NCI-H2029 (cell line): ENCODE measurements at regions not wholly inside any gene's neighbourhood (a gene's known extent, or its start where the extent isn't known, plus 50 kb on each side); places are given as distances from the start of the nearest gene placed in this dataset.
"Not testable (repeated sequence)": the region's sequence is repeated elsewhere in the genome, so short reads cannot be mapped to it uniquely, and the experiment has no call there.

Experiments
- DNase-seq: peaks from one replicate; lab custom pipeline; 2025; lab: John Stamatoyannopoulos, UW

DNA sequence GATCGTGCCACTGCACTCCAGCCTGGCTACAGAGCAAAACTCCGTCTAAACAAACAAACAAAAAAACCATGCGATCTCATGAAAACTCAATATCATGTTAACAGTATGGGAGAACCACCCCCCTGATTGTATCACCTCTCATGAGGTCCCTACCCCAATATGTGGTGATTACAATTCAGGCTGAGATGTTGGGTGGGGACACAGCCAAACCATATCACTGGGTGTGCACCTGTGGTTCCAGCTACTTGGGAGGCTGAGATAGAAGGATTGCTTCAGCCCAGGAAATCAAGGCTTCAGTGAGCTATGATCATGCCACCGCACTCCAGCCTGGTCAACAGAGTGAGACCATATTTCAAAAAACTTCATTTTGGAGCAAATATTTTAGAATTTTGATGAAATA lies 1094.7 kb upstream of the CDH8 start:
- DNase-seq, result no peak

DNA sequence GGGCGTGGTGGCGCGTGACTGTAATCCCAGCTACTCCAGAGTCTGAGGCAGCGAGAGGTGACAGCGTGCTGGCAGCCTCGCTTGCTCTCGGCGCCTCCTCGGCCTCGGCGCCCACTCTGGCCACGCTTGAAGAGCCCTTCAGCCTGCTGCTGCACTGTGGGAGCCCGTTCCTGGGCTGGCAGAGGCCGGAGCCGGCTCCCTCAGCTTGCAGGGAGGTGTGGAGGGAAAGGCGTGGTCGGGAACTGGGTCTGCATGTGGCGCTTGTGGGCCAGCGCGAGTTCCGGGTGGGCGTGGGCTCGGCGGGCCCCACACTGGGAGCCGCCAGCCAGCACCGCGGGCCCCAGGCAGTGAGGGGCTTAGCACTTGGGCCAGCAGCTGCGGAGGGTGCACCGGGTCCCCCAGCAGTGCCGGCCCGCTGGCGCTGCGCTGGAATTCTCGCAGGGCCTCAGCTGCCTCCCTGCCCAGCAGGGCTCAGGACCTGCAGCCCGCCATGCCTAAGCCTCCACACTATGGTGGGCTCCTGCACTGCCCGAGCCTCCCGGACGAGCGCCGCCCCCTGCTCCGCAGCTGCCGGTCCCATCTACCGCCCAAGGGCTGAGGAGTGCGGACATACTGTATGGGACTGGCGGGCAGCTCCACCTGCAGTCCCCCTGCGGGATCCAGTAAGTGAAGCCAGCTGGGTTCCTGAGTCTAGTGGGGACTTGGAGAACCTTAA lies 1093.3 kb upstream of the CDH8 start:
- DNase-seq, result no peak

DNA sequence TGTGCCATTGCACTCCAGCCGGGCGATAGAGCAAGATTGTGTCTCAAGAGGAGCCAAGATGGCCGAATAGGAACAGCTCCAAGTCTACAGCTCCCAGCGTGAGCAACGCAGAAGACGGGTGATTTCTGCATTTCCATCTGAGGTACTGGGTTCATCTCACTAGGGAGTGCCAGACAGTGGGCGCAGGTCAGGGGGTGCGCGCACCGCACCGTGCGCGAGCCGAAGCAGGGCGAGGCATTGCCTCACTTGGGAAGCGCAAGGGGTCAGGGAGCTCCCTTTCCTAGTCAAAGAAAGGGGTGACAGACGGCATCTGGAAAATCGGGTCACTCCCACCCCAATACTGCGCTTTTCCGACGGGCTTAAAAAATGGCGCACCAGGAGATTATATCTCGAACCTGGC lies 1083.7 kb upstream of the CDH8 start:
- DNase-seq, result not testable (repeated sequence)

DNA sequence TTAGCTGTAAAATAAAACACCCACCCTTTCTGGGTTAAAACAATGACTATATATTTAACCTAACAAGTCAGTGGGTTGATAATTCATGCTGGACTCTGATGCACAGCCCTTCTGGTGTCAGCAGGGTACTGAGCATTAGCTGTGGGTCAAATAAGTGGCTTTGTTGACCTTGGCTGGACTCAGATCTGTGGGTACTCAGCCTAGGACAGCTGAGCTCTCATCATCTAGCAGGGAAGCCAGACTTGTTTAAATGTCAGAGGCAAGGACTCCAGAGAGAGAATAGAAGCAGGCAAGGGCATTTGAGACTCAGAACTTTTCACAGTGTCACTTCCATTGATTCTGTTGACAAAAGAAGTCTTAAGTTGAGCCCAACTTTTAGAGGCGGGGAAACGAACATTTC lies 1063.8 kb upstream of the CDH8 start:
- DNase-seq, result no peak

DNA sequence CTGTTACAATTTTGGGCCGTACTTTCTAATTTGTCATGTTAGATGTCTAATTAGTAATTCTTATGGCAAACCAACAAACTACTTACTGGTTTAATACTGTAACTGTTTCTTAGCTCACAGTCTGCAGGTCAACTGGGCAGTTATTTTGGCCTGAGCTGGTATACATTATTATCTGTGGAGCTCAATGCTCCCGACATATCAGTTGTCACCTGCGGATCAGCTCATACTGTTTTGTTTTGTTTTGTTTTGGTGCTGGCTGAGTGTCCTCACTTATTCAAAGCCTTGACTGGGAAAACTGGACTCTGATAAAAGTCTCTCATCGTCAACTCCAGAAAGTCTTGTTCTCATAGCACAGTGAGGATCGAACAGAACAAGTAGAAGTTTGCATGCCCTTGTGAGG lies 1060.6 kb upstream of the CDH8 start:
- DNase-seq, result no peak

DNA sequence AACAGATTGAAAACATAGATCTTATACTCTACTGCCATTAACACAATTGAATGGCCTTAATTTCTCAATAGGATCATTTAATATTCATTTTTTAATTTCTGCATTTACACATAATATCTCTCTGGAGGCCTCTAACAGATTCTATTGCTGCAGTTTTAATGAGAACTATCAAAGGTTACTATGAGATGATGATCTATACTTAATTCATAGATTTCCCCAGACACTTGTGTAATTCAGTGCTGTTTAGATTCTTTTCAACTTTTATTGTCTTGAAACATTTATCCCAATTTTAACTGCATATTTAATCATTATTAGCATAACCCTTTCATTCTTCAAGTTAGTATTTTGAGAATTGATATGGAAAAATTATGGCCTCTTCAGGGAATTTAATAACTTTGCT lies 1056.5 kb upstream of the CDH8 start:
- DNase-seq, result no peak

DNA sequence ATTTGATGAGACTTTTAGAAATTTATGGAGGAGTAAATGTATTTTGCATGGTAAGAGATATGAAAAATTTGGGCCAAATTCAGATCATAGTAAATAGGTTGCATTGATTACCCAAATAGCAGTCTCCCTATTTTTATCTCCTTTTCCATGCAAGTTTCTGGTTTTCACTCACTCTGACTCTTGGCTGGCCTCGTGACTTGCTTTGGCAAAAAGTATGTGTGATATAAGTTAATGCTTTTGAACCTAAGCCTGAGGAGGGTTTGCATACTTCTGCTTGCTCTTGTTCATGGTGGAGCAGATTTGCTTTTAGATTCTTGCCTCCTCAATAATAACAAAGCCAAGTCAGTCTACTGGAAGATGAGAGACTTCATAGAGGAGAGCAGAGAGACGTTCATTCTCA lies 1045.9 kb upstream of the CDH8 start:
- no peak for DNase-seq

DNA sequence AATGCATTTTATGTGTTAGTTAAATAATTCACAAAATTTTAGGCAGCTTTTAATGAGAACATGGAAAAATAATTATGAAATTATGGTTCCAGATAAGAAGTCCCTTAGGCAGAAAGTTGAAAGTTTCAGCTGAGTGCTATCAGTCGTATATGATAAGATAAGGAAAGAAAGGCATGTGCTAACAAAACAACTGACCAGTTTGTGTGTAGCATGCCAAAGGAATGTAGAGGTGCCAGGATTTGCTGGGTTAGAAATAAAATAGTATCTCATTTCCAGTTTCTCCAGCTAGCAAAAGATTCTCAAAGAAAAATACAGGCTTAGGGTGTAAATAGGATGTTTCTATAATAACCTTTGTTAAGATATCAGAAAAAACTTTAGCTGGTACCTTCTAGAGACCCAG lies 1044.5 kb upstream of the CDH8 start:
- DNase-seq, result no peak

DNA sequence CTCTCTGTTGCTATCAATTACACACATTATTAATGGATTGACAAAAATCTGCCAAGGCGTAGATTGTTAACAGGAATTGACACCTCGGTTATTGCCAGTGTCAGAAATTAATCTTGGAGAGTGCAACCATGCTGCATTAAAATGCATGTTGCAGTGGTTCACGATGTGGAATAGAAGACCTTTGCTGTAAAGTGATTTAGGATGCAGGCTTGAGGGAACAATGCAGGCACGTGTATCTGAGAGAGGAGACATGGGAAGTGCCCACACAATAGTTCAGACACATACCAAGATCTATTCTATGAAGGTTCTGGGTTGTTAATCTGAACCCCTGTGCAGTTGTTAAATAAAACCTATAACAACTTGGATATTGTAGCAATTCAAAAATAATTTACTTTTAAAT lies 1032.8 kb upstream of the CDH8 start:
- DNase-seq, result no peak

DNA sequence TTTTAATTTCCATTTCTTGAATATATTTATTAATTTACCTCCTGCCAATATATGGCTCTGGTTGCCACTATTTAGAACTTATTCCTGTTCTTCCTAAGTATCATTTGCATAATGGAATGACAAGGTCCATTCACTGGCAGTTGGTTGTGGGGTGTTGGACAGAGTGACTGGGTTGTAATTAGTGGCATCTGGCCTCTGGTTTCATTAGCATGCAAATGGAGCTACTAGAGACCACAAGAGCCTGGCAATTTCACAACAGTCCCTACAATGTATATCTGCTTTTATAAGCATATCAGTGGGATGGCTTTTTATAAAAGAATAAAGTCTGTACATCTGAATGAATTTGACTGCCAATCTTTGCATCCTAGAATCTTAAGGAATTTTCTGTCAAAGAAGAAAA lies 1030.9 kb upstream of the CDH8 start:
- no peak for DNase-seq

DNA sequence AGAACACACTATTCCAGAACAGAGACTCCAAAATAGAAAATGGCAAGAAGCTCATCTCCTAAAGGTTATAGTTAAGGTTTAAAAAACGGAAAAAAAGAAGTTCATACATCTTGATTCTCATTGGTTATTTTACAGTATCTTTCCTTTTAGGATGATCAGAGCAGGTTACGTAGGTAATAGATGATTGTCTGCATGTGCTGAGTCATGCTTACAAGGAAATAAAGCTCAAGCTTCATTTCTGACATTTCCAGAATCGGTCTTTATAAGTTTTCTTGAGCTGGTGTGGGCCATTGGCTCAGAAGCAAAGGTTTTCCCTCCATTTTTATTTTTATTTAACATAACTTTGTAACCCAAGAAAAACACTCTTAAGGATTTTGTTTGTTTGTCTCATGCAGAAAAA lies 1030.3 kb upstream of the CDH8 start:
- DNase-seq, result no peak

DNA sequence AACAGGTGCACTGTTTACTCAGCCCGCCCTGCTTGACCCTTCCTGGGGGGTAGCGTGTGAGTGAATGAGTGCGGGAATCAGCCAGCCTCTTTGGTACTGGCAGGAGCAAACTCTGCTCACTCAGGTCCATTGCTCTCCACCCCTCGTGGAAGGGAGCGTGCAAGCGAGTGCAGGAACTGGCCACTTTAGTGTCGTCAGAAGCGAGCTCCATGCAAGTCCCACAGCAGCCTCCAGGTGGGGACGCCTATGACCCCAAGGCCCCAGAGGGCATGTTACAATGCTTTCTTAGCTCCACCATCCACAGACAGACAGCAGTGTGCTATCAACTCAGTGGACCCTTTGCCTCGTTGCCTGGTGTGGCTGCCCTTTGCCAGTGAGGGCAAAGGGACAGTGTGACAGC lies 1025.1 kb upstream of the CDH8 start:
- DNase-seq, result no peak

DNA sequence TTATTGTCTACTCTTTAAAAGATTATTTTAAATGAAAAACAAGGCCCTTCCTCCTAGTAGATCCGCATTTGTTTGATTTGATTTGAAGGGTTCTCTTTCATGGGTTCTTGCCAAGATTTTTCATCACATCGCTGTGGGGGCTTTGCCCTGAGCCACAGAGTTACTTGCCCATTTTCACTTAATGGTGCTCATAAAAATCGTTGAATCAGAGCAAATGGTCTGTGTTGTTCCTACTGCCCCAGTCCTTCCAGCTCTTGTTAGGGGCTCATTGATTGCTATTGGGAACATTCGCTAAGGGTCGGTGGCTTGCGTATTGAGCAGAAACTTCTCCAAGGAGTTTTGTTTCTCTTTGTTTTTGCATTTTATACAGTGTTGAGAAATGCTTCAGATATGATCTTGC lies 1023.4 kb upstream of the CDH8 start:
- DNase-seq, result no peak

DNA sequence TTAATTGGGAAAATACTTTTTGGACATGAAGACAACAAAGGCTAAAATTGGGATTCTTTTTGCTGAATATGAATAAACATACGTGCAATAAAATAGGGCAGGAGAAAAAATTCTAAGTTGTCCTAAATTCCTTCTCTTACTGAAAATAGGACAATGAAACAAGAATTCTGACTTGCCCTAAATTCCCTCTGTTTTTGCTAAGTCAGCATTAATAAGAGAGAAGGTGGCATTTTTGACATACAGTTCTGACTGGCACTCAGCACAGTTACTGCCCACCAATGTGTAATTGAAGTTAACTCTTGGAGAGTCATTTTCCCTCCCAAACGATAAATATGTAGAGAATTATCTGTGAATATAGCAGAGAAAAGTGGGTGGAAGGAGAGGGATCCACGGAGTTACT lies 1021.1 kb upstream of the CDH8 start:
- DNase-seq, result no peak

DNA sequence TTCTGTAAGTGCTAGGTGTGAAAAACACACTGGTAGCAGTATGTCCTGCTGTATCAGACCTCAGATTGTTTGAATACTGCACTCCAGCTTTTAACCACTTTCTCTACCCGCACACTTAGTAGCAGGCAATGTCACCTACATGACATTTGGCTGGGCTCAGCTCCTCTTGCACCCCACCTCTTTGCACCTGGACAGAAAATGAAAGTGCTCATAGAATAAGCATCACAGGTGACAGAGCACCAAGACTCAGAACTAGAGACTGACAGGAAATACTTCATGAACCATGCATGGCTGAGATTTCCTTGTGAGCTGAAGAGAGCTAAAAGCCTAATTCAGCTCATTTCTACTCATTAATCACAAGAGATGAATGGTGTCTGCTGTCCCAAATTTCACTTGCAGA lies 1014.2 kb upstream of the CDH8 start:
- no peak for DNase-seq

DNA sequence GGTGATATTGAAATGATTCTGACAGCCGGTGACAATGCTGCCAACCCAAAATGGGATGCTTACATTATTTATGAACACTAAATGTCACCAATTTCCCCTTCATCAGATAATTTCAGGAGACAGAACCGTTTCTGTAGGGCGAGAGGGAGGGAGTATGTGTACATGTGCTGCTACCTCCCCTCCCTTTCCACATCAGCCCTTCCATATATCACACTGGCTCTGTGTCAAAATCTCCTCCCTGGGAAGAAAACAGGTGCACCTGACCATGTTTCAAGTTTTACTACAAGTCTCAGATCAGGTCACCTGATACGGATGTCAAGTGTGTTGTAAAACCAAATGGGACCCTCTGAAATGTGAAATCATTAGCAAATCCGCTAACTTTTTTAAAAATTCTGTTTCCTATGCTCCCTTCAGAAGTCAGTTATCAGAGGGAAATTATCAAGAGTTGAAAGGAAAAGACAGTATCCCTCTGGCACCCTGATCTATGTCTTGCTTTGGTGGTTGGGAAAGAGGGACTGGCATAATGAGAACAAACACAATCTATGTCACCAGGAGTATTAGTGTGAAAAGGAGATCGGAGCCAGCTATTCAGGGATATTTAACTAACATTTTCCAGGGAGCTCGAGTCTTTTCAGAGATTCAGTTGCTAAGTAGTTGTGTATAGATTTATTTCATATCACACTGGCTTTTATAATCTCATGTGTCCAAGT lies 1002.3 kb upstream of the CDH8 start:
- no peak for DNase-seq

DNA sequence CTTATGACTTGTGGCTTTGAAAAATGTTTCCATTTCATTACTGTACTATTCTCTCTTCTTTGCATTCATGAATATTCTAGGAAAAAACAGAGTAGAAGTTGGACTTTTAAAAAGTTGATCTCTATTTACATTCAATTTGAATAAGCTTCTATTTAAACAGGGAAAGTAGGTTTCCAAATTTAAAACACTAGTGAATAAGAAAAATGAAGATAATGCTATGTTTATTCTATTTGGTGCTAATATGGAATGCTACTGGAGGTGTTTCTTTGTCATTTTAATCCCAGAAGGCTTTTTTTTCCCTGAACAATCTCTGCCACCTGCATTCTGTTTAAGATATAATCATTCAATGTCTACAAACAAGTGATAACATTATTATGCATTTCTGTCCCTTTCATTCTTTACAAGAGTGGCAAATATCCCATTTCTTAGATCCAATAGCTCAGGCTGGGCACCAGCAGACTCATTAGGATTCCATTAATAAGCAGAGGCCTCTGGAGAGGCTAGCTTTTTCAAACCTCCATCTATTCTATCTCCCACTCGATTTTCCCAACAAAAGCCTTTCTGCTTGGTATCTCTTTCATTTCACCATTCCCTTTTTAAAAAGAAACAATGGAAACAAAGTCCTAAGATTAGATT lies 1001.6 kb upstream of the CDH8 start:
- no peak for DNase-seq

DNA sequence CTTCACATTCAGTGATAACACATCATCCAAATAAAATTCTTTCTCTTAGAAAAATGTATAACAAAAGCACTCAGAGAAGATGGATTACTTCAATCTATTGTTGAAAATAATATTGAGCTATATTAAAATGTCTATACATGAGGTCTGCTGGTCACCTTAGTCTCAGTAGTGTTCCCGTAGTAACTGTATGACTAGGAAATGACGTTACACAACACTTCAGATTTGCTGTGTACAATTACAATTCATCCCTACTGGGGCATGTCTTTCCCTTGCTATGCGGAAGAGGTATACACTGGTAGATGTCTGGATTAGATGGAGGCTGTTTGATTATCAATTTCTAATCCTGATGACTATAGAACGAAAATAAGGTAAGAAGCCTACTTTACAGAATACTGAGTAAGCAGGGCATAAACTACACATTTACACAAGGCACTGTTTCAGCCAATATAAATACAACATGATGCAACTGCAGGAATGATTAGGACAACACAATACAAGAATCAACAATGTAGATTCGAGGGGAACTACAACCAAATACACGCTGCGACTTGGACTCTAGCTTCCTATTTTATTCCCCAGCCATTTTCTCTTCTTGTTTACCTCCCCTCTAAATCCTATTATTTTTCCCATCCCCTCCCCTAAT lies 982.5 kb upstream of the CDH8 start:
- DNase-seq, result no peak

DNA sequence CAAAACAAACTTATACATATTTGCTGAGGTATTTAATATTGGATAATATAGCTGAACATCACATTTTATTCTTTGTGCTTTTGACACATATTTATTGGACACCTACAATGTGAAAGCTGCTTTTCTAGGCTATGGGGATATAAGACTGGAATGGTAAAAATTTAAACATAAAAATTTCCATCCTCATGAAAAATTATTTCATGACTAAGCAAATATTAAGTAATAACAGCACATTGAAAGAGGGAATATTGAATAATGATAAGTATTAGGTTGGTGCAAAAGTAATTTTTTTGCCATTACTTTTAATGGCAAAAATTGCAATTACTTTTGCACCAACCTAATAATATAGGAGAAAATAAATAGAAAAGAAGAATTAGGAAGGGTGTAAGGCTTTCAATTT lies 972.5 kb upstream of the CDH8 start:
- no peak for DNase-seq

DNA sequence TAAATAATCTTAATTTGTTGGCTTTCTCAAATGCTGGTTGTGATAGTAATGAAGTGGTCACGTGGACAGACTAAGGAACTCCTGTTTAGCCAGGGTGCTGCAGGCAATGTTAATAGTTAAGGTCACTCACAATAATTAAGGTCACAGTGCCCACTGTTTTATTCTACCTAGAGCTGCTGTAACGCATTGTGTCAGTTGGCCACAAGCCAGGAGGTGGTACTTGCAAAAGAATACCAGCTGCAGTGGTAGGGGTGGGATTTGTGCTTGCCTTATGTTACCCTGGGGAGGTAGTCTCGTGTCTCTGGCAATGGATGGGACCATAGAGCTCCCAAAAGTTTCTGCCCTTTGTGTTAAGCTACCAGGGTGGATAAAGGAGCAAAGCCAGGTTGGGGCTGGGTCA lies 969.1 kb upstream of the CDH8 start:
- no peak for DNase-seq

DNA sequence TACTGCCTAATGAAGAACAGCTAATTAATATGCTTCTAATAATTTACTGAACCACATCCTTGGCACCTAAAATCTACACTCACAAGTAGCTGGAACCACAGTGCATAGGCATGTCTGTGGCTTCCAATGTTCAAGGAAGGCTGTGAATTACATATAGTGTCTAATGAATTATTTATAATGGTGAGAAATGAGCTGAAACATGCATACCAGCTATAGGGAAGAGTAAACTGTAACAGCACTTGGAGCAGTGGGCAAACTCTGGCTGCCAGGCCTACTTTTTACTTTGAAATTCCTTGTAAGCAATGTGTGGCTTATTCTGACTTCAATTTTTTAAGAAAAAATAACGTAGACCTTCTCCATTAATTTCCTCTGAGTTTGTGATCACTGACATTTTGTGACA lies 953.2 kb upstream of the CDH8 start:
- no peak for DNase-seq

DNA sequence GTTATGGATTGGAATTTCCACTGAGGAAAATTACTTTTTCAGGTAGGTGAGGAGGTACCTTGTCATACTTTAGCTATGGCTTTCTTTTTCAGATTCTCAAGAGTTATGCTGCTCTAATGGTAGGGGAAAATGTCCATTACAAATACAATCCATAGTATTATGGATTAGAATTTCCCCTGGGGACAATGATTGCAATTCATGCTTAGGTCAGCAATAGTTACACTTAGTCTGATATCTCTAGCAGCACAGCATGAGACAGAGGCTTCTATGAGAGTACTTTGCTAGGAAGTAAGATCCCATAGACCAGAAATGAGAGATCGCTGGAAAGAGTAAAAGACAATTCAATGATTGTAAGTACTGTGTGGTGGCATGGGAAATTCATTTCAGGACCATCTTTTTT lies 949.5 kb upstream of the CDH8 start:
- DNase-seq, result no peak

DNA sequence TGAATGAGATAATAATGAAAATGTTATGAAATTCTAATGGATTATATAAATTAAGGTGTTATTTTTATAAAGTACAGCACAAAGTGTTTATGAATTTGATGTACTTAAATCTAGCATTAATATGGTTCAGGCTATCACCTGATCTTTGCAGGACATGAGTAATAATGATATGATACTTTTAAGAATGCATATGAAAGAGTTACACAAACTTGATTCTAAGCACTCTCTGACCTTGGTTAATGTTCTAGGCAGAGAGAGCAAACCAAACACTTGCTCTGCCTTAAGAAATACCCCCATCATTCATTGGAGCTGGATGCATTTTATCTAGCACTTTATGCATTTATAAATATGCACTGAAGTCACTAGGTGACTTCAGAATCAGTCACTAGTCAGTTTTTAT lies 942.2 kb upstream of the CDH8 start:
- DNase-seq, result no peak
